Adrenal gland (tissue), 9 donors: ENCODE measurements at regions not wholly inside any gene's neighbourhood (a gene's known extent, or its start where the extent isn't known, plus 50 kb on each side); places are given as distances from the start of the nearest gene placed in this dataset.
A peak's percentile ranks its signal among the peaks of the same experiment; 100 is the strongest.

ENCODE experiments used
- DNase-seq, 7 donors: peaks; one replicate each; pipeline ENCODE4 v3.0.0-alpha.2; 2019 to 2020
- H3K27ac ChIP-seq, 5 donors: fragments of 200-600 bp; sonication (generic) in 4 of 5; 1 replicate in 3 of 5; 2 replicates in 2 of 5; pipeline versions ENCODE4 v1.5.1 to v1.8.0; 2016 to 2020; ENCODE audit warnings: mild to moderate bottlenecking in 1 of 5
- H3K27me3 ChIP-seq: fragments of 200-600 bp; 2 replicates; pipeline ENCODE4 v1.8.0; 2021
- H3K36me3 ChIP-seq, 2 donors: fragments of 200-600 bp; replicated peaks in 1 of 2; 1 replicate in 1 of 2; 2 replicates in 1 of 2; pipeline versions ENCODE4 v1.5.1 to v1.8.0; 2018 to 2022
- H3K4me1 ChIP-seq, 2 donors: fragments of 200-600 bp; replicated peaks in 1 of 2; 1 replicate in 1 of 2; 2 replicates in 1 of 2; pipeline versions ENCODE4 v1.5.1 to v1.8.0; 2018 to 2021
- H3K4me3 ChIP-seq, 4 donors: fragments of 200-600 bp; sonication (generic) in 3 of 4; one replicate each; pipeline ENCODE4 v1.5.1; 2016 to 2018
- H3K9me3 ChIP-seq, 3 donors: fragments of 200-600 bp; sonication (generic) in 1 of 3; replicated peaks in 1 of 3; 1 replicate in 2 of 3; 2 replicates in 1 of 3; pipeline versions ENCODE4 v1.5.1 to v1.8.0; 2016 to 2021
- POLR2A ChIP-seq, 2 donors: fragments of 450-650 bp; IDR thresholded peaks; one replicate each; pipeline ENCODE4 v1.6.1; 2017; ENCODE audit warnings: antibody characterized with exemption in 2 of 2, mild to moderate bottlenecking in 2 of 2, moderate library complexity in 1 of 2
- WGBS, 4 donors: extraction: QIAGEN DNeasy Blood & Tissue Kit in 2 of 4; methylation state at CpG; one replicate each; pipeline versions ENCODE4 v1.1.5 to v1.1.7; 2013 to 2017; 5-methylcytosine and 5-hydroxymethylcytosine counted together
- intact Hi-C, 2 donors: fragments of 100-400 bp; cut with DNase I; formaldehyde crosslinking; loops; one replicate each; pipeline versions ENCODE4 v1.14.1 to v1.15.0; 2022 to 2023
- TF ChIP-seq, protein P1 (sequence below), 6 experiments: fragments of 450-650 bp in 4 of 6; fragments of 200-600 bp in 2 of 6; sonication (generic) in 1 of 6; IDR thresholded peaks; 1 replicate in 5 of 6; 2 replicates in 1 of 6; pipeline versions ENCODE4 v1.5.1 to v1.8.0; 2016 to 2021; ENCODE audit warnings: antibody characterized with exemption in 6 of 6, mild to moderate bottlenecking in 2 of 6, moderate library complexity in 1 of 6
- donor health status: healthy with polysubstance abuse.
- donor health status: Bipolar disorder and iron deficiency.
- donor health status: DM: yes; HTN: yes; CAD: no.
- donor health status: DM: no; HTN: no; CAD: no.
- donor health status: DM: no; HTN: no; CAD: no.

DNA sequence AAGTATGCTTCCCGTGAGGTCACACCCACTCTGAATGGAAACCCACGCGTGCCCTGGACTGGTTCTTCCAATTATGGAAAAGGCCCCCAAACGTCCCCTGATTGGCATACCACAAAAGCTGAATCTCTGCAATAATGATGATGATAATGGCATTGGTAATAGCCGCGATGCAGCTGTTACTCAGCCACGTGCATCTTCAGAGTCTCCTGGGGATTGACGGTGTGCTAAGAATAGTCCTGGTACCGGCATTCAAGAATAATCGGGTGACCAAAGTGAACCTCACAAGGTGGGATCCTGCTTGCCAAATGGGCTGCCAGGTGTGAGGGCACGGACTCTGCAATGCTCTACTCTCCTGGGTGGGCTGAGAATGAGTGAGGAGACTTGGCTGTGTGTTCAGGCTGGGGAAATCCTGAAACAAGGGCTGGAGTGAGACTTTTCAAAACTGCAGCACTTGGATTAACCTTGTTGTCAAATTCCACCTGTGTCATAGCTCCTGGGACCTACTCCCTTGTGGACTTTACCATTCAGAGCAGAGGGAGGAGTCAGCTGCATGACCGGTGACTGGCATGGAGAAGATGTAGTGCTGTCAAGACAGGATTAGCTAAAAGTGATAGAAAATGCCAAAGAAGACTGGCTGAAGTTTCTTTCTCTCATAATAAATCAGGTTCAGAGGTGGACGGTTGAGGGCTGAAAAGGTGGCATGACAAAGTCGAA is 615.4 kb downstream of the MID1IP1 start:
- Histone ChIP-seq H3K27ac (no peak overlapping the region), H3K27me3 (peaks cover 14% of the 10 kb centered on the region), H3K9me3 (no peaks in the 10 kb centered on the region), H3K36me3 (no peaks in the 10 kb centered on the region), H3K4me3 (no peak overlapping the region), H3K4me1 (peaks cover 4 to 5% of the 10 kb centered on the region in 2 donors)
- WGBS, 4 donors, result 79 to 91% (median 85%) methylated on average over 9 to 14 of the region's 14 CpGs
- no peak for DNase-seq
- TF ChIP-seq, protein P1, sequence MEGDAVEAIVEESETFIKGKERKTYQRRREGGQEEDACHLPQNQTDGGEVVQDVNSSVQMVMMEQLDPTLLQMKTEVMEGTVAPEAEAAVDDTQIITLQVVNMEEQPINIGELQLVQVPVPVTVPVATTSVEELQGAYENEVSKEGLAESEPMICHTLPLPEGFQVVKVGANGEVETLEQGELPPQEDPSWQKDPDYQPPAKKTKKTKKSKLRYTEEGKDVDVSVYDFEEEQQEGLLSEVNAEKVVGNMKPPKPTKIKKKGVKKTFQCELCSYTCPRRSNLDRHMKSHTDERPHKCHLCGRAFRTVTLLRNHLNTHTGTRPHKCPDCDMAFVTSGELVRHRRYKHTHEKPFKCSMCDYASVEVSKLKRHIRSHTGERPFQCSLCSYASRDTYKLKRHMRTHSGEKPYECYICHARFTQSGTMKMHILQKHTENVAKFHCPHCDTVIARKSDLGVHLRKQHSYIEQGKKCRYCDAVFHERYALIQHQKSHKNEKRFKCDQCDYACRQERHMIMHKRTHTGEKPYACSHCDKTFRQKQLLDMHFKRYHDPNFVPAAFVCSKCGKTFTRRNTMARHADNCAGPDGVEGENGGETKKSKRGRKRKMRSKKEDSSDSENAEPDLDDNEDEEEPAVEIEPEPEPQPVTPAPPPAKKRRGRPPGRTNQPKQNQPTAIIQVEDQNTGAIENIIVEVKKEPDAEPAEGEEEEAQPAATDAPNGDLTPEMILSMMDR (IDR thresholded peaks at IDR 0.05), result no peak
- no peak for TF ChIP-seq POLR2A (IDR thresholded peaks at IDR 0.05)
- intact Hi-C loops, result loop anchor here in 1 of 2 donors (10.0 kb wide), 1 partner anchor 152 kb away; no protein-coding TSS in a partner anchor

DNA sequence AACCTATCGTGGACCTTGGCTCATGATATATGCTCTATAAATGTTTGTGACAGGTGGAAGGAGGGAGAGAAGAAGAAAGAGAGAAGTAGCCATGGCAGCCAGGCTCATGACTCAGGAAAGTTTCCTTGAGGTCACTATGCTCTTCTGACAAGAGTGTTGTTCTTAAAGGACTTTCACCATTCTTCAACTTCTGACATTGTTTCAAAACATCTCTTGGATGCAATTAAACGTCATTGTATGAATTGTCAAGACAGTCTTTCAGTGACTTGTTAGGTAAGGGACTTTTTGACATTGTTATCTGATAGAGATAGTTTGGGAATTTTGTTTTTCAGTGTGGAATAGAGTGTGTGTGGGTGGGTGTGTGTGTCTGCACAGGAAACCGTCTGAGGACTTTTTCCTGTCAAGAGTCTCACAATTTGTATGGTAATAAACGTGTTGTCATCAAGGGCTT is 617.0 kb downstream of the MID1IP1 start:
- 15 to 31% (median 18%) methylated on average over 4 of the region's 4 CpGs for WGBS, 4 donors
- H3K4me1 ChIP-seq, result peaks cover 4 to 5% of the 10 kb centered on the region in 2 donors
- no peaks in the 10 kb centered on the region for H3K36me3 ChIP-seq
- peak in 2 of 7 donors; percentile 28 to 43 for DNase-seq
- no peaks in the 10 kb centered on the region for H3K9me3 ChIP-seq
- TF ChIP-seq, protein P1 (IDR thresholded peaks at IDR 0.05), result no peak
- no peak for TF ChIP-seq POLR2A (IDR thresholded peaks at IDR 0.05)
- H3K27me3 ChIP-seq, result peaks cover 3% of the 10 kb centered on the region
- intact Hi-C loops, result loop anchor here in 1 of 2 donors (10.0 kb wide), 1 partner anchor 153 kb away; no protein-coding TSS in a partner anchor
- H3K27ac ChIP-seq, result peak overlapping the region in 3 of 5 donors; percentile 61 to 86 (median 68)
- H3K4me3 ChIP-seq, result no peak overlapping the region

DNA sequence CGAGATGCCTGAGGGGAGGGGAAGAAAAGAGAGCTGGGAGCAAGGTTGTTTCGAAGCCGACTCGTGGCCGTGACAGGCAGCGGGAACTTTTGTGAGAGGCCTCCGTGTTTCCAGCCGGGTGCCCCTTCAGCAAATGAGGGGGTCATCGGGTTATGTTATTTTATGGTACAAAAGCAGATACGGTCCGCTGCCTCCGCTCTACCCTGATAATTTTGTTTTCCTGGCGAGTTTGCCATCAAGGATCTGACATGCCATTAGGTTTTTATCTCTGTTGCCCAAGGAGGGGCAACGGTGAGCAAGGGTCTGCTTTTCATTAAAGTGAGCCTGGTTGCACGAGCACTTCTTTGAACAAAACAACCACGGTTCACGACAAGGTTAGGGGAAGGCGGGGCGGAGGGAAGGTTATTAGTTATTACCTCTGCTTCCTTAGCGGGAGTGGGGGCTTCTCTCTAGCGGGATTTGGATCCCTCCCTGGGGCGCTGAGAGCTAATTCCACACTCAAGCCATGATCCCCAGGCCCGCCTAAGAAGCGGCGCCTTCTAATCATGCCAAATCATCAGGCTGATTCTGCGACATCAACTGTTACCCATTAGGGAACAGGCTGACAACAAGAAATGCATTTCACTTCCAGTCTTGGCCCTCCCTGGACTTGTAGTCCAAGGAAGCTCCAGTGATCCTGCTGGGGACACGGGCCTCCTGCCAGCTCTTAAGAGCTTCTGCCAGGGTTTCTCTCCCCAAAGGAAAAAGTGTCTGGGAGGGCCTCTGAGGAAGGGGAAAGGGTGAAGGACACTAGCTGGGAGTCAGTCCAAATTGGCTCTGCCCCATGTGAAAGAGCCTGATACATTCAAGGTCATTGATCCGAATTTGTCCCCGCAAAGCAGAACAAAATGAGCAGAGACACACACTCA is 617.7 kb downstream of the MID1IP1 start:
- H3K36me3 ChIP-seq, result no peaks in the 10 kb centered on the region
- no peak overlapping the region for H3K4me3 ChIP-seq
- H3K27ac ChIP-seq, result peak overlapping the region; percentile 9 to 86 (median 61)
- peaks cover 4 to 5% of the 10 kb centered on the region in 2 donors for H3K4me1 ChIP-seq
- DNase-seq, result peak; percentile 71 to 92 (median 84)
- intact Hi-C loops, result loop anchor here in 1 of 2 donors (10.0 kb wide), 1 partner anchor 154 kb away; no protein-coding TSS in a partner anchor
- WGBS, 4 donors, result 25 to 57% (median 34%) methylated on average over 21 to 29 of the region's 29 CpGs
- TF ChIP-seq POLR2A (IDR thresholded peaks at IDR 0.05), result no peak
- TF ChIP-seq, protein P1 (IDR thresholded peaks at IDR 0.05), result no peak
- no peaks in the 10 kb centered on the region for H3K9me3 ChIP-seq
- no peaks in the 10 kb centered on the region for H3K27me3 ChIP-seq

DNA sequence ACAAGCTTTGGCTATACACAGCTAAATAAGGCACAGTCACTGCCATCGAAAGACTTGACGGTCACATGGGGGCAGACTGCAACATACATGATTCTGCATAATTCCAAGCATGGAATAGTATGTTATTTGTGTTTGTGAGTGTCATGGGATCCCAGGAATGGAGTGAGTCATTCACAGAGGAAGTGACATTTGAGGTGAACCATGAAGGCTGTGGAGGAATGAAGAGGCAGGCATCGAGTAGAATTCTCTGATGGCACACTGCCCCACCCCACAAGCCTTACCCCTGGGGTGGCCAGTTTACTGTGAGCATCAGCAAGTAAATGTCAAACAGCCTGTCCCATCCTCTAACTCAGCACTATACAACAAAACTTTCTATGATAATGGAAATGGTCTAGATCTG is 619.7 kb downstream of the MID1IP1 start:
- peaks cover 9% of the 10 kb centered on the region for H3K27me3 ChIP-seq
- no peak overlapping the region for H3K4me3 ChIP-seq
- TF ChIP-seq POLR2A (IDR thresholded peaks at IDR 0.05), result no peak
- TF ChIP-seq, protein P1 (IDR thresholded peaks at IDR 0.05), result no peak
- H3K36me3 ChIP-seq, result no peaks in the 10 kb centered on the region
- no peak for DNase-seq
- no peaks in the 10 kb centered on the region for H3K9me3 ChIP-seq
- 9 to 81% (median 77%) methylated on average over 1 to 3 of the region's 3 CpGs for WGBS, 4 donors
- H3K27ac ChIP-seq, result no peak overlapping the region
- intact Hi-C loops, result no loop called here
- H3K4me1 ChIP-seq, result peaks cover 4 to 5% of the 10 kb centered on the region in 2 donors
